SK-N-SH treated with all-trans-retinoic acid at 6 μM for 48 hours (cell line): ENCODE measurements at regions not wholly inside any gene's neighbourhood (a gene's known extent, or its start where the extent isn't known, plus 50 kb on each side); places are given as distances from the start of the nearest gene placed in this dataset.

ENCODE experiments used
- ARNTL ChIP-seq: fragments of 450-650 bp; formaldehyde crosslinking; IDR thresholded peaks from 2 replicates; pipeline ENCODE4 v1.5.0; 2020; ENCODE audit warnings: low read depth, mild to moderate bottlenecking, moderate library complexity, borderline replicate concordance
- PPARA ChIP-seq: fragments of 250-450 bp; sonication (Bioruptor Pico); IDR thresholded peaks from 2 replicates; pipeline ENCODE4 v1.5.0; 2020; ENCODE audit warnings: mild to moderate bottlenecking, borderline replicate concordance
- RARB ChIP-seq: fragments of 250-450 bp; sonication (Bioruptor Pico); IDR thresholded peaks from 2 replicates; pipeline ENCODE4 v1.8.0; 2021; ENCODE audit warnings: mild to moderate bottlenecking, moderate library complexity
- TF ChIP-seq, protein P1 (sequence below): fragments of 250-450 bp; sonication (Bioruptor Pico); IDR thresholded peaks from 2 replicates; pipeline ENCODE4 v1.5.0; 2020; ENCODE audit warnings: mild to moderate bottlenecking, moderate library complexity
- TF ChIP-seq, protein P2 (sequence below): fragments of 250-450 bp; sonication (Bioruptor Pico); IDR thresholded peaks from 2 replicates; pipeline ENCODE4 v1.5.1; 2021; ENCODE audit warnings: mild to moderate bottlenecking, moderate library complexity

DNA sequence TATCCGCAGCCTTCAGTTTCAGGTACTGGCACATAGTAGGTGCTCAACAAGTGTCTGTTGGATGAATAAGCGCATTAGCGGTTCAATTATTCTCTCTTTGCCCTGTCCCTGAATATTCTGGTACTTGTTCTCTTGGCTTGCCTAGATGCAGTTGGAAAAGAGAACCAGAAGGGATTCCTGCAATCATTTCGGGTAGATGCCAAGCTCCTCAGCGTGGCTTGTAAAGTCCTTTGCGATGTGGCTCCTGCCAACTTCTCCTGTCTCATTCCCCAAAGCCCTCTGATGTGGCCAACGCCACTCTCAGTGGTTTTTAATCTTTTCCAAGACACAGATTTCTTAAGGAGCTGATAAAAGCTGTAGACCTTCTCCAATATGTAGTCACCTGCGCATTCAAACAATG lies 230.3 kb downstream of the SUDS3 start:
- TF ChIP-seq, protein P1, sequence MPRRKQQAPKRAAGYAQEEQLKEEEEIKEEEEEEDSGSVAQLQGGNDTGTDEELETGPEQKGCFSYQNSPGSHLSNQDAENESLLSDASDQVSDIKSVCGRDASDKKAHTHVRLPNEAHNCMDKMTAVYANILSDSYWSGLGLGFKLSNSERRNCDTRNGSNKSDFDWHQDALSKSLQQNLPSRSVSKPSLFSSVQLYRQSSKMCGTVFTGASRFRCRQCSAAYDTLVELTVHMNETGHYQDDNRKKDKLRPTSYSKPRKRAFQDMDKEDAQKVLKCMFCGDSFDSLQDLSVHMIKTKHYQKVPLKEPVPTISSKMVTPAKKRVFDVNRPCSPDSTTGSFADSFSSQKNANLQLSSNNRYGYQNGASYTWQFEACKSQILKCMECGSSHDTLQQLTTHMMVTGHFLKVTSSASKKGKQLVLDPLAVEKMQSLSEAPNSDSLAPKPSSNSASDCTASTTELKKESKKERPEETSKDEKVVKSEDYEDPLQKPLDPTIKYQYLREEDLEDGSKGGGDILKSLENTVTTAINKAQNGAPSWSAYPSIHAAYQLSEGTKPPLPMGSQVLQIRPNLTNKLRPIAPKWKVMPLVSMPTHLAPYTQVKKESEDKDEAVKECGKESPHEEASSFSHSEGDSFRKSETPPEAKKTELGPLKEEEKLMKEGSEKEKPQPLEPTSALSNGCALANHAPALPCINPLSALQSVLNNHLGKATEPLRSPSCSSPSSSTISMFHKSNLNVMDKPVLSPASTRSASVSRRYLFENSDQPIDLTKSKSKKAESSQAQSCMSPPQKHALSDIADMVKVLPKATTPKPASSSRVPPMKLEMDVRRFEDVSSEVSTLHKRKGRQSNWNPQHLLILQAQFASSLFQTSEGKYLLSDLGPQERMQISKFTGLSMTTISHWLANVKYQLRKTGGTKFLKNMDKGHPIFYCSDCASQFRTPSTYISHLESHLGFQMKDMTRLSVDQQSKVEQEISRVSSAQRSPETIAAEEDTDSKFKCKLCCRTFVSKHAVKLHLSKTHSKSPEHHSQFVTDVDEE (CRISPR knock-in tag): no peak
- TF ChIP-seq PPARA (CRISPR knock-in tag): no peak
- TF ChIP-seq, protein P2, sequence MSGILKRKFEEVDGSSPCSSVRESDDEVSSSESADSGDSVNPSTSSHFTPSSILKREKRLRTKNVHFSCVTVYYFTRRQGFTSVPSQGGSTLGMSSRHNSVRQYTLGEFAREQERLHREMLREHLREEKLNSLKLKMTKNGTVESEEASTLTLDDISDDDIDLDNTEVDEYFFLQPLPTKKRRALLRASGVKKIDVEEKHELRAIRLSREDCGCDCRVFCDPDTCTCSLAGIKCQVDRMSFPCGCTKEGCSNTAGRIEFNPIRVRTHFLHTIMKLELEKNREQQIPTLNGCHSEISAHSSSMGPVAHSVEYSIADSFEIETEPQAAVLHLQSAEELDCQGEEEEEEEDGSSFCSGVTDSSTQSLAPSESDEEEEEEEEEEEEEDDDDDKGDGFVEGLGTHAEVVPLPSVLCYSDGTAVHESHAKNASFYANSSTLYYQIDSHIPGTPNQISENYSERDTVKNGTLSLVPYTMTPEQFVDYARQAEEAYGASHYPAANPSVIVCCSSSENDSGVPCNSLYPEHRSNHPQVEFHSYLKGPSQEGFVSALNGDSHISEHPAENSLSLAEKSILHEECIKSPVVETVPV (CRISPR knock-in tag): no peak
- TF ChIP-seq RARB: no peak
- no peak for TF ChIP-seq ARNTL (CRISPR knock-in tag)
